ENCODE measurements at regions not wholly inside any gene's neighbourhood (a gene's known extent, or its start where the extent isn't known, plus 50 kb on each side); places are given as distances from the start of the nearest gene placed in this dataset.
"Not testable (repeated sequence)": the region's sequence is repeated elsewhere in the genome, so short reads cannot be mapped to it uniquely, and the experiment has no call there.

DNA sequence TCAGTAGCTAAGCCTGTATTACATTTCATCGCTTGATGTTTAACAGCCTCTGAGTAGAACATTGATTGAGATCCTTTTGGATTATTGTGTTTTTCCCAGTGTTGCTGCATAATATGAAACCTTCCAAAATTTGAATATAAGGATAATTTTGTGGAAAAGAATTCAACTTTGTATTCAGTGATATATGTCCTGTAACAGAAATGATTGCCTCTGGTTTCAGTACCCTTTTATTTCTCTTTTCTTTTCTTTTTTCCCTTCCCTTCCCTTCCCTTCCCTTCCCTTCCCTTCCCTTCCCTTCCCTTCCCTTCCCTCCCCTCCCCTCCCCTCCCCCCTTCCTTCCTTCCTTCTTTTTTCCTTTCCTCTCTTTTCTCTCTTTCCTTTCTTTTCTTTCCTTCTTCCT lies 74.6 kb downstream of the UTRN start:
- no peak for DNase-seq (ENCODE audit: low read depth in 2 of 2)

DNA sequence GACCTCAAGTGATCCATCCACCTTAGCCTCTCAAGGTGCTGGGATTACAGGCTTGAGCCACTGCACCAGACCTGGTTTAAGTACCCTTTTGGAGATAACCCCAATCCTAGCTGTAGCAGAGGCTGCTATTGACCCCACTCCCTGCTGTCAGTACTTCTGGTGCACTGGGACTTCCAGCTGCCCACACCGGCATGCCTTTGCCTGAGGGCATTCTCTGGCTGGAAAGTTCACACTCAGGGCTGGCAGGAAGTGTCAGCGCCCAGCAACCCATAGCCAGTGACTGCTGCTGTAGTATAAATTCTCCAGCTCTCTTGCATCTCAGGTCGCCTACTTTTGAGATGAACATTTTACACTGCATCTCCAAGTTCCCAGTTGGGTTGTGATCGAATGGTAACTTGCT lies 75.3 kb downstream of the UTRN start:
- DNase-seq (ENCODE audit: low read depth in 2 of 2) = no peak

DNA sequence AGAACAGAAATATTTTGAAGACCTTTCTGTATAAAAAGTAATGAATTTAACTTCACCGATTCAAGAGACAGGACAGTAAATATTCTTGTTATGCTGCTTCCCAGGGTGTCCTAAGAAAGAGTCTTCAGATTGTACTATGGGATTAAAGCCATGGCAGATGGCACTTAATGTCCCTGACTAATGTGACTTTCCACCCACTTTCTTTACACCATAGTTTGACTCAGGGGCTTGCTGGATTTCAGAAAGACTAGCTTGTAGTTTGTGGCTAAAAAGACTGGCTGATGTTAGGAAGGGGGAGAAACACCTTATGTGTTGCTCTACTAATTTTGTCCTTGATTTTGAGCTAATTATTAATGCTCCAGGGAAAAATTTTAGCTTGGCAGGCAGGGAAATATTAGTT lies 75.9 kb downstream of the UTRN start:
- no peak for DNase-seq (ENCODE audit: low read depth in 2 of 2)

DNA sequence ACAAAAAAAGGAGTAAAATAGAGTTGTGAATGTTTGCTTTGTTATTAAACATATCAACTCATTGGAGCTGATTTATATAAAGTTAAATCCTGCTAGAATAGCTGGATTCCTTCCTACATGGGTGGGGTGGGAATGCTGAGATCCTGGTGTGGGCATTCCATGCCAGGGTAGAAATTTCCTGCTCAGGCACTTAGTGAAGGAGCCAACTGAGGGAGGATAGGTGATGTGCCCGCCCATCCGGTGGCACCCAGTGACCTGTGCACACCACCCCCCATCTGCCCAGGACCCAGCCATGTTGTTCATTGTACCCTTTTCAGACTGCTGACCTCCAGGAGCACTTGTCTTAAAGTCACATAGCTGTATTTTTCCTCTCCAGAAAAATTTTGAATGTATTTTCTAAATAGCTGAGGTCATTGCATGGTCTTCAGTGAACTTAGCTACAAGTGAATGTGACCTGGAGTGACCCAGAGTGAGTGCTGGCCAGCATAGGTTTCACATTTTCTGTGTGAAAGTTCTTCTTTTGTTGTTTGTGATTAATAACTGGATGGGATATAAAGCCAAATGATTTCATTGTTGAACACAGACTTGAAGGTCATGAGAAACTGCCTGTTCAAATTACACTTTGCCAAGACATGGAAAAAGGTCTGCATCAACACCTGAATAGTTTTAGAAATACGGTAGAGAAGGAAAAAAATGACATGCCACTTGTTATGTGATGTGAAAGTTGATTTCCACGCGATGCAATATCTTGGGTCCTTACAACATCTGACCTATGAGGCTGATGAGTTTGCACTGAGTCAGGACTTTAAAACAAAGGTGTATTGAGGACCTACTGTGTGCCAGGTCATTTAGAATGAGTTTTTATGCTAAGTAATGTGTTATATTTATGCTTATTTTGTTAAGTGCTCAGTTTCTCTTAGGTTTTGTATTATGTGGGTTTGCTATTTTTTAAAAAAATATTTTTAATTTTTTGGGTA lies 77.2 kb downstream of the UTRN start:
- DNase-seq (ENCODE audit: low read depth in 2 of 2) = peak; percentile 92 to 94

DNA sequence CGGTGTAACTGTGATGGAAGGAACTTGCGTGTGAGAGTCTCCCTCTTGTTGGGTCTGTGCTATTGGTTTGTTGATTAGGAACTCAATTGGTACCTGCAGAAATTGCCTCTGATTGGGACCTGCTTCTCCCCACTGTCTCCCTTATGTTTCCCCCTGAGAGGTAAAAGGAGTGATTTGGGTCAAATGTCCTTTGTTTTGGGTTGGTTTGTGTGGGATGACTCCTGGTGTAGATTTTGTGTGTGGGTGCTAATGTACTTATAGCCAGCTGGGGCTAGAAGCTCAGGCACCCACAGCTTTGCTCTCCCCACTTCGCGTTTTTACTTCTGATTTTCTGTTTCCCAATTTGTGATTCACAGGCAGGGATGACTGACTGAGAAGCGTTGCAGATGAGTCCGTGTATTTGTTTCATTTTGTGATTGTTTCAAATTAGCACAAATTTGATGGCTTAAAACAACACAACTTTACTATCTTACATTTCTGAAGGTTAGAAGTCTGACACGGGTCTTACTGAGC lies 79.1 kb downstream of the UTRN start:
- no peak for DNase-seq (ENCODE audit: low read depth in 2 of 2)

DNA sequence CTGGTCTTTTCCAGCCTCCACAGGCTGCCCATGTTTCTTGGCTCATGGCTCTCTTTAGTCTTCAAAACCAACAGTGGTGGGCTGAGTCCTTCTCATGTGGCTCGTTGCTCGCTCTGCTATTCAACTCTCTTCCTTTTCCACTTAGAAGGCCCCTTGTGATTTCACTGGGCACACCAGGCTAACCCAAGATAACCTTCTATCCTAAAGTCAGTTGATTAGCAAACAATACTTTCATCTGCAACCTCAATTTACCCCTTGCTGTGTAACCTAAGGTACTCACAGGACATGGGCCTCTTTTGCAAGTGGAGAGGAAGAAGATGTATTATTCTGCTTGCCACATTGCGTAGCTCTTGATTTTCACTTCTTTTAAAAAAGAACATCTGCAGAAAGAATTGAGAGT lies 79.6 kb downstream of the UTRN start:
- DNase-seq (ENCODE audit: low read depth in 2 of 2) = no peak

DNA sequence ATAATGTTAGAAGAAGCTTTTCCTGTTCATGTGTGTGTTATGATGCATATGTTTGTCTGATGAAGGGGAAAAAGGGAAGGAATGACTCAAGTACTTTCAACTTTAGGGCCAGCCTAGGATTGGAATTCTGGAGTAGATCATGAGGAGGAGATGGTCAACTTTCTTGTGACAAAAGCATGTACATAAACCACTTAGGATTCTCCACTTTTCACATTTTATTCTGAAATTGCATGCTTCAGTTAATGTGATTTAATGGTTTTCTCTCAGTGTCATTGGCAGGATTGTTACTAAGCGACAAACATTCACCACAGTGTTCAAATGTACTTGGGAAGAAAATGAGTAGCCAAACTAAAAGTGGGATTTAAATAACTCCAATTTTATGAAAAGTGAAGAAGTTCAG lies 80.1 kb downstream of the UTRN start:
- DNase-seq (ENCODE audit: low read depth in 2 of 2) = peak in 1 of 2 donors; percentile 64

DNA sequence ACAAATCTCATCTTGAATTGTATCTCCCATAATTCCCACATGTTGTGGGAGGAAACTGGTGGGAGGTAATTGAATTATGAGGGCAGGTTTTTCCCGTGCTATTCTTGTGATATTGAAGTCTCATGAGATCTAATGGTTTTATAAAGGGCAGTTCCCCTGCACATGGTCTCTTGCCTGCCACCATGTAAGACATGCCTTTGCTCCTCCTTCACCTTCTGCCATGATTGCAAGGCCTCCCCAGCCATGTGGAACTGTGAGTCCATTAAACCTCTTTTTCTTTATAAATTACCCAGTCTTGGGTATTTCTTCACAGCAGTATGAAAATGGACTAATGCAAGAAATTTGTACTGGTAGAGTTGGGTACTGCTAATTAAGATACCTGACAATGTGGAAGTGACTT lies 84.6 kb downstream of the UTRN start:
- DNase-seq (ENCODE audit: low read depth in 2 of 2) = not testable (repeated sequence)

DNA sequence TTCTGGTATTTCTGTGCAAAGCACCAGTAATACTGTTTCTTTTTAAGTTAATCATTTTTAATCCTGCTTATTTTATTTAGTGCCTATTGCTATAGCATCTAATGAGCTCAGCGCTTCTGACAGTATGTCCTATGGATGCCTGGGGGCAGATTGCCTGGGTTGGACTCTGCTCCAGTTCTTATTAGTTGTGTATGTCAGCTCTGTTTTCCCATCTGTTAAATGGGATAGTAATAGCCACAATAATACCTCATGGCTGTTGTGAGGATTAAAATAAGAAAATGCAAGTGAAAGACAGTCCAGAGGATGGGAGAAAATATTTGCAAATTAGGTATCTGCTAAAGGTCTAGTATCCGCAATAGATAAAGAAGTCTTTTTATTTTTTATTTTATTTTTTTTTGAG lies 87.0 kb downstream of the UTRN start:
- no peak for DNase-seq (ENCODE audit: low read depth in 2 of 2)

DNA sequence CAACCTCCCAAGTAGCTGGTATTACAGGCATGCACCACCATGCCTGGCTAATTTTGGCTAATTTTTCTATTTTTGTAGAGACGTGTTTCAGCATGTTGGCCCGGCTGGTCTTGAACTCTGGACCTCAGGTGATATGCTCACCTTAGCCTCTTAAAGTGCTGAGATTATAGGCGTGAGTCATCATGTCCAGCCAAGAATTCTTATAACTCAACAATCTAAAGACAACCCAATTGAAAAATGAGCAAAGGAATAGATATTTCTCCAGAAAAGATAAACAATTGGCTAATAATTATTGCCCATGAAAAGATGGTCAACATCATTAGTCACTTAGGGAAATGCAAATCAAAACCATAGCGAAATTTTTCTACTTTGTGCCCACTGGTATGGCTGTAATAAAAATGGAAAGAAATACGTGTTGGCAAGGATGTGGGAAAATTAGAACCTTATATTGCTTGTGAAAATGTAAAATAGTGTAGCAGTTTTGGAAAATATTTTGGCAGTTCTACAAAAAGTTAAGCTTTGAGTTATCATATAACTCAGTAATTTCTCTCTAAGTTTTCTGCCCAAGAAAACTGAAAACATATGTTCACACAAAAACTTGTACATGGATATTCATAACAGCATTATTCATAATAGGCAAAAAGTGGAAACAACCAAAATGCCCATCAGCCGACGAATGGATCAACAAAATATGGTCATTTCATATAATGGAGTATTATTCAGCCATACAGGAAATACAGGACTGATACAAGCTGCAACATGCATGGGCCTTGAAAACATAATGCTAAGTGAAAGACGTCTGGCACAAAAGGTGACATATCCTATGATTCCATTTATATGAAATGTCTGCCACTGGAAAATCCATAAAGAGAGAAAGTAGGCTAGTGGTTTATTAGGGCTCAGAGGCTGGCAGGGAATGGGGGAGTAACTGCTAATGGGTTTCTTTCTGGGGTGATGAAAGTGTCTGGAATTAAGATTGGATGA lies 87.8 kb downstream of the UTRN start:
- DNase-seq (ENCODE audit: low read depth in 2 of 2) = no peak

DNA sequence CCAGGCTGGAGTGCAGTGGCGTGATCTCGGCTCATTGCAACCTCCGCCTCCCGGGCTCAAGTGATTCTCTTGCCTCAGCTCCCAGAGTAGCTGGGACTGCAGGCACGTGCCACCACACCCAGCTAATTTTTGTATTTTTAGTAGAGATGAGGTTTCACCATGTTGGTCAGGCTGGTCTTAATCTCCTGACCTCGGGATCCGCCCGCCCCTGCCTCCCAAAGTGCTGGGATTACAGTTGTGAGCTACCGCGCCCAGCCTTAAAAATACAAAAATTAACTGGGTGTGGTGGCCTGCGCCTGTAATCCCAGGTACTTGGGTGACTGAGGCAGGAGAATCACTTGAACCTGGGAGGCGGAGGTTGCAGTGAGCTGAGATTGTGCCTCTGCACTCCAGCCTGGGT lies 89.4 kb downstream of the UTRN start:
- DNase-seq (ENCODE audit: low read depth in 2 of 2) = not testable (repeated sequence)

DNA sequence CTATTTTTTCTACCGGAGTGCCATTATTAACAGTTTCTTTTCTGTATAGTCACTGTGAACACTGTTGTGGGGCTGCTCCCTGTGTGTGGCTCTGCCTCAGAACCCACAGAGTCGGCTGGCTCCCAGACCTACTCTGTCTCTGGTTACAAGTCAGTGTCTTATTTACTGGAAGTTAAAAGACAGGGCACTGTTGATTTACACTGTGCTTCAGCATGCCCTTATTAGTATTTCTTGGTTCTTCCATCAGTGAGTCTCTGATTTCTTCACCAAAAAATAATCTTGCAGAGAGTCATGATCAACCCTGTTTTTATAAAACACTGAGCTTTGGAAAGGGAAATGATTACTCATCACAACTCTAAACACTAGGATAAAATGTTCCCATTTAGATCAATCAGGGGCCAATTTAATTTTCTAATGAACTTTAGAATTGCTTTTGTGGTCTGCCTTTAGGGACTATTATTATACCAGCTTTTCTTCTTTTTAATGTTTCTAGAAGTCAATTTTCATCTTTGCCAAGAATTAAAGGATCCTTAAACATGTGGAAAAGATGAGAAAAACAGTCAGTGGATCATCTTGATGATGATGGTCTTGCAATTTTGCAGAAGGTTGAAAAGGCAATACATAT lies 92.6 kb downstream of the UTRN start:
- DNase-seq (ENCODE audit: low read depth in 2 of 2) = peak; percentile 40 to 53

DNA sequence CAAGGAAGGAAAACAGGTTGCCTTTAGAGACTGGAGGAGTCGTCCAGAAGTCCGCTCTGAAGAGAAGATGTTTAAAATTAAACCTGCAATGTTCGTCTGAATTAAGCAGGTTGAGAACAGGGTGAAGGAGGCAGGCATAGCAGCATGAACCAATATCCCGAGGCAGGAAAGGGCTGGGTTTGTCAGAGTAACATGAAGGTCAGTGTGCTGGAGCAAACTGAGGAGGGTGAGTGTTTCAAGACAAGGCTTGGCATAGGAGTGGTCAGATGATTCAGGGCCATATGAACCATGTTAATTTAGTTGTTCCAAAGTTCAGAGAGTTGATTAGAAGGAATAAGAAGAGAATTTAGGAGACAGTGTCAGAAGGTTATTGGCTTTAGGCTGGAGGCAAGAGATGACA lies 93.3 kb downstream of the UTRN start:
- peak in 1 of 2 donors; percentile 76 for DNase-seq (ENCODE audit: low read depth in 2 of 2)

DNA sequence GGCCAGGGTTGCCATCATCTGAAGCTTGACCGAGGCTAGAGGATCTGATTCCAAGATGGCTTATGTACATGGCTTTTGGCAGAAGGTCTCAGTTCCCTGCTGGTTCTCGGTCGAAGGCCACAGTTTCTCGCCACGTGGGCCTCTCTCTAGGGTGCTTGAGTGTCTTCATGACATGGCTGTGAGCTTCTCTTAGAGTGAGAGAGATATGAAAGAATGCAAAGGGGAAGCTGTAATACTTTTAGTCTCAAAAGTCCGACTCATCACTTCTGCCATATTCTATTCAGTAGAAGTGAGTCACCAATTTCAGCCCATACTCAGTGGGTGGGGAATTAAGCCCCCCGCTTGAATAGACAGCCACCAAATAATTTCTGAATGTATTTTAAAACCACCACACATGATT lies 94.2 kb downstream of the UTRN start:
- peak in 1 of 2 donors; percentile 20 for DNase-seq (ENCODE audit: low read depth in 2 of 2)

DNA sequence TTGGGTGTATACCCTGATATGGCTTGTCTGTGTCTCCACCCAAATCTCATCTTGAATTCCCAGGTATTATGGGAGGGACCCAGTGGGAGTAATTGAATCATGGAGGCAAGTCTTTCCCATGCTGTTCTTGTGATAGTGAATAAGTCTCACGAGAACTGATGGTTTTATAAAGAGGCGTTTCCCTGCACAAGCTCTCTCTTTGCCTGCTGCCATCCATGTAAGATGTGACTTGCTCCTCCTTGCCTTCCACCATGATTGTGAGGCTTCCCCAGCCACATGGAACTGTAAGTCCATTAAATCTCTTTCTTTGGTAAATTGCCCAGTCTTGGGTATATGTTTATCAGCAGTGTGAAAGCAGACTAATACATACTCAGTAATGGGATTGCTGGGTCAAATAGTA lies 96.4 kb downstream of the UTRN start:
- not testable (repeated sequence) for DNase-seq (ENCODE audit: low read depth in 2 of 2)

DNA sequence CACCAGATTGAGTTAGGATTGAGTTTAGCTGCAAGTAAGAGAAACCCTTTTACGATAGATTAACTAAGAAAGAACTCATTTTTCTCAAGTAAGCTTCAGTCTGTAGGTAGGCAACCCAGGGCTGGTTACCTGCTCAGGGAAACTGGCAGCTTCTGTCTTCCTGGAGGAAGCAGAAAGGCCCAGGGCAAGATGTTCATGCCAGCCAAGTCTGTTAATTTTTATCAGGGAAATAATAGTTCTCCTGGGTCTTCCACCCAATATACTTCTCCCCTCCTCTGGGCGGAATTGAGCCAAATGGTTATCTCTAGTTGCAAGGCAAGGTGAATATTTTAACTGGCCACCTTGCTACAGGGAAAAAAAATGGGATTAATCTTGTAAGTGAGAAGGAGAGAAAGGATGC lies 98.2 kb downstream of the UTRN start:
- no peak for DNase-seq (ENCODE audit: low read depth in 2 of 2)

DNA sequence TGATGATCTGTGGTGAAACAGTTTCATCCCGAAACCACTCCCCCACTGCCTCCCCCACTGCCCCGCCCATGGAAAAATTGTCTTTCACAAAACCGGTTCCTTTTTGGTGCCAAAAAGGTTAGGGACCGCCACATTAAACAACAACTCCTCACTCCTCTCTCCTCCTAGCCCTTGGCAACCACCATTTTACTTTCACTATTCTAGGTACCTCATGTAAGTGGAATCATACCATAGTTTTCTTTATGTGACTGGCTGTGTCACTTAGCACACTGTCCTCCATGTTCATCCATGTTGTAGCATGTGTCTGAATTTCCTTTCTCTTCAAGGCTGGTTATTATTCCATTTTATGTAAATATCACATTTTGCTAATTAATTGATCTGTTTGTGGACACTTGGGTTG lies 99.3 kb downstream of the UTRN start:
- DNase-seq (ENCODE audit: low read depth in 2 of 2) = no peak

DNA sequence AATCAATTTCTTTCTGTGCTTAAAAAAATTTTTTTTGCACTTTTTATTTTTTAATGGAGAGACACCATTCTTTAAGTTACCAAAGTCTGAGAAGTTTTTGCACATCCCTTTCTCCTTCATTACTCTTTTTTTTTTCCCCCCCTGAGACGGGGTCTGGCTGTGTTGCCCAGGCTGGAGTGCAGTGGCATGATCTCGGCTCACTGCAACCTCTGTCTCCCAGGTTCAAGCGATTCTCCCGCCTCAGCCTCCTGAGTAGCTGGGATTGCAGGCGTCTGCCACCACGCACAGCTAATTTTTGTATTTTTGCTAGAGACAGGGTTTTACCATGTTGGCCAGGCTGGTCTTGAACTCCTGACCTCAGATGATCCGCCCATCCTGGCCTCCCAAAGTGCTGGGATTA lies 104.3 kb downstream of the UTRN start:
- DNase-seq (ENCODE audit: low read depth in 2 of 2) = not testable (repeated sequence)

DNA sequence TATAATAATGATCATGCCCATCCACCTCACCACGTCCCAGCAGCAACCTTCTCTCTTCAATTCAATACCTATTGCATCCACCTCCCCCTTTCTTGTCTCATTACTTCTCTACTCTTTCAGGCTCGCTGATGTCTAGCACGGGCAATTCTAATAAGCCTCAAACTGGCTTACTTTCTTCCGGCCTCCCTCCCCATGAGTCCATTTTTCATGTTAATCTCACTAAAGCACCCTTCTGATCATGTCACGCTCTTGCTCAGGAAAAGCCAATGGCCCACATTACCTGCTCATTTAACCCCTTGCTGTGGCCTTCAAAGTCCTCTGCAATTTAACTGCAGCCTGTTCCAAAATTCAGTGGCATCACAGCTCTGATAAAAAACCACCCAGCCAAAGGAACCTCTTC lies 105.1 kb downstream of the UTRN start:
- no peak for DNase-seq (ENCODE audit: low read depth in 2 of 2)

DNA sequence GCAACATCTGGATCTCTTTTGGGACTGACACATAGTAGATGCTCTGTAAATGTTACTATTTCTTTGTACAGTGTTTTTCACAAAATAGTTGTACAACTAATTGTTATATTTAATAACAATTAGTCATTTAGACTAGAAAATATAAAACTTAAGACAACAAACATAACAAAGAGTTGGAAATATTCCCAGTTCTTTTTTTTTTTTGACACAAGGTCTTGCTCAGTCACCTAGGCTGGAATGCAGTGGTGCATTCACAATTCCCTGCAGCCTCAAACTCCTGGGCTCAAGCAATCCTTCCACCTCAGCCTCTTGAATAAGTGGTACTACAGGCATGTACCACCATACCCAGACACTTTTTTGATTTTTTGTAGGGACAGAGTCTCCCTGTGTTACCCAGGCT lies 105.8 kb downstream of the UTRN start:
- peak in 1 of 2 donors; percentile 24 for DNase-seq (ENCODE audit: low read depth in 2 of 2)

DNA sequence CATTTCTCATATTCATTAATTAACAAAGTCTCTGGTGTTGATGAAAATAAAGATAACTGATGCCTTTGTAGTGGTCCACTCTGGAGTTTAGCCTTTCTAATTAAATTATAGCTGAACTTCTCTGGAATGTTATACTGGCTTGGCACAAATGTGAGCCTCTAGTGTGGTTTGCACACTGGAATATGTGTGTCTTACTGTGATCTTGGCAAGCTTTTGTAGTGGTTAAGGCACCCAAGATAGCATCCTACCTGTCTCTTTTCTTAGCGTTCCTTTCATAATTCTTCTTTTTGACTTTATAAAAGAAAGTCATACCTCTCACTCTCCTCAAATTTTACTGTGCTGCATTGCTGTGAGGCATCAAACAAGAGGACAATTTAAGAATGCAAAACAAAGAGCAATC lies 107.4 kb downstream of the UTRN start:
- DNase-seq (ENCODE audit: low read depth in 2 of 2) = no peak

DNA sequence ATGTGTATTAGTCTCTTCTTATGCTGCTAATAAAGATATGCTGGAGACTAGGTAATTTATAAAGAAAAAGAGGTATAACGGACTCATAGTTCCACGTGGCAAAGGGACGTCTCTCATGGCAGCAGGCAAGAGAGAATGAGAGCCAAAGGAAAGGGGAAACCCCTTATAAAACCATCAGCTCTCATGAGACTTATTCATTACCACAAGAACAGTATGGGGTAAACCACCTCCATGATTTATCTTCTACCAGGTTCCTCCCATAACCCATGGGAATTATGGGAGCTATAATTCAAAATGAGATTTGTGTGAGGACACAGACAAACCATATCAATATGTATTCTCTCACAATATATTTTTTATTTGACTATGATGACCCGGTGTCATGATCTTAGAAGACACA lies 109.1 kb downstream of the UTRN start:
- DNase-seq (ENCODE audit: low read depth in 2 of 2) = no peak
